ENCODE measurements at regions not wholly inside any gene's neighbourhood (a gene's known extent, or its start where the extent isn't known, plus 50 kb on each side); places are given as distances from the start of the nearest gene placed in this dataset.

DNA sequence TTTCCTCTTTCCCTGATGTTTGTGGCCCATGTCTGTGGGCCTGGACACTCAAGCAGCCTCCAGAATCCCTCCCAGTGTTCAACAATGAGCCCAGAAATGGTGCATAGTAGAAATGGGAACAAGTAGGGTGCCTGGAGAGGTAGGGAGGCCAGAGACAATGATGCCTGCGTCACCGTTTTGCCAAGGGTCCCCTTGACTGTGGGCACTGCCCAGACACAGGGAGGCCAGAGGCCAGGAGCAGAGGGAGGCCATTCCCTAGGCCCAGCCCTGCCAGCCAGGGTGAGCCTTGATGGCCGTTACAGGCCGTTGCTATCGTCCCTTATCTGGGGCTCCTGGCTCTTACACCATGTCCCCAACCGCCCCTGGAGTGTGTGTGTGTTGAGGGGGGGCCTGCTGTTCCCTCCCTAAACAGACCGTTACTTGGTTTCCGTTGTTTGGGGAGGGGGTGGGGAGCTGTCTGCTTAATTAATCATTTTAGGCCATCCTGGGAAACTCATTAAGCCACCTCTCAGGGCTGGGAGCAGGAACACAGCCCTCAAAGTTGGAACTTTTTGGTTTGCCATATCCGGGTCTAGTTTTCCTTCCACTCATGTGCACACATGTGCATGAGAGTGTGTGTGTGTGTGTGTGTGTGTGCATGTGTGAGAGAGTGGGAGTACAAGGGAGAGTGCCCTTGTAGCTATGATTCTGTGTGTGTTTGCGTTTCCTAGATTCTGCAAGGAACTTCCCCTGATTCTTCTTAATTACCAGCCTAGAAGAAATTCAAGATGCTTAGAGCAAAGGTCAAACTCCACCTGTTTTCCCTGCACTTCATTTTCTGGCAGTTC is 135.2 kb upstream of the HAAO start:
- no peaks in the 10 kb centered on the region for H3K36me3 ChIP-seq (ENCODE audit: control insufficient read depth, insufficient read depth, low read length)
- H3K9me3 ChIP-seq (ENCODE audit: control insufficient read depth, insufficient read depth, low read depth, low read length) = no peaks in the 10 kb centered on the region
- no TSS peak for BruUV-seq (replicated peaks)
- peaks cover 3% of the 10 kb centered on the region; the same call in 1 of the 2 replicates for H3K4me1 ChIP-seq (ENCODE audit: control insufficient read depth, insufficient read depth, low read length)
- DNase-seq (ENCODE audit: low read depth, low spot score) = no peak
- ChIA-PET POLR2A (interaction anchor here (0.6 kb wide), 1 partner anchor 11 kb away, joined by 7 read pairs; no protein-coding TSS in a partner anchor), CTCF (no interaction called here)
- TF ChIP-seq SIN3A (IDR thresholded peaks at IDR 0.05; ENCODE audit: borderline replicate concordance, insufficient read depth, low read depth, low read length) = no peak
- no peak overlapping the region for H3K4me3 ChIP-seq (ENCODE audit: low read depth in 2 of 2, low read length in 2 of 2)
- in situ Hi-C loops (cut with HindIII; ENCODE audit: low pct_unique_long_range_greater_than_20kb, low sequenced_read_pairs) = no loop called here
- no peaks in the 10 kb centered on the region for H3K27me3 ChIP-seq (ENCODE audit: control insufficient read depth, insufficient read depth, low read length)
- ATAC-seq = no peak
- H3K27ac ChIP-seq (ENCODE audit: low read length) = no peak overlapping the region
- intact Hi-C loops (cut with micrococcal nuclease; ENCODE audit: unreplicated experiment) = no loop called here

DNA sequence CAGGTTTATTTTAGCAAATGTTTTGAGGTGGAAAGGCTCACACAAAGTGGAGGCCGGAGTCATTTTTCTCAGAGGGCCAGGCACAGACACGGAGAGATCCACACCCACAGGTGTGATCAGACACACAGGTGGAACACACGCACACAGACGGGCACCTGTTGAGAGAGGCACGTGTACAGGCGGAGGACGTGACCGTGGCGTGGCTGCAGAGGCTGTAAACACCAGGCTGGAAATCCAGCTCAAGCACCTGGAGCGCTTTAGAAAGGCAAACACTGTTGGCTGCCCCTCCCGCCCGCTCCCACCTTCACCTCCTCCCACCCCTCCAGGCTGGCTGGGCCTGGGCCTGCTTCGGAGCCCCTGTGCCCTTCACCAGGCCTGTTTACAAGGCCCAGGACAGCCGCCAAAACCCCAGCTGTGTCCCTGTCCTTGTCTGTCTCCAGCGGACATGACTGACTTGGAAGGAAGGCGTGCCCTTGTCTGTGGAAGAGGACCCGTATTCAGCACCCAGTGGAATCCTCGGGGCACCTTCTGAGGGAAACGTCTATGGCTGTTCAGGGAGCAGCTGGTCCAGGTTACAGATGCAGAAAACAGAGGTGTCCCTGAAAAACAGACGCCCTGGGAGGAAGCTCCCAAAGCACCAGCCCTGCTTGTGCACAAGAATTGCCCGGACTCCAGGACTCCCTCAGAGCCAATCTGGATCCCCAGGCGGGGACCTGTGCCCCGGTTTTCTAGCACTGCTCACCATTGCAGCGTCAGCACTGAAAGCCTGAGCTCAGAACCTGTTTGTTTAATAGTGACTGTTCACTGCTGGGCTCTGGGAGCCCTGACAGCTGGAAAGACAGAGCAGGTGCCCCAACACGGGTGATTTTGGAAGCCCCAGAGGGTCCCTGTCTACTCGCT is 134.3 kb upstream of the HAAO start:
- H3K4me1 ChIP-seq (ENCODE audit: control insufficient read depth, insufficient read depth, low read length) = peaks cover 3% of the 10 kb centered on the region; the same call in 1 of the 2 replicates
- POLR2A ChIA-PET = interaction anchor here (0.6 kb wide), 1 partner anchor 10 kb away, joined by 7 read pairs; no protein-coding TSS in a partner anchor
- intact Hi-C loops (cut with micrococcal nuclease; ENCODE audit: unreplicated experiment) = no loop called here

DNA sequence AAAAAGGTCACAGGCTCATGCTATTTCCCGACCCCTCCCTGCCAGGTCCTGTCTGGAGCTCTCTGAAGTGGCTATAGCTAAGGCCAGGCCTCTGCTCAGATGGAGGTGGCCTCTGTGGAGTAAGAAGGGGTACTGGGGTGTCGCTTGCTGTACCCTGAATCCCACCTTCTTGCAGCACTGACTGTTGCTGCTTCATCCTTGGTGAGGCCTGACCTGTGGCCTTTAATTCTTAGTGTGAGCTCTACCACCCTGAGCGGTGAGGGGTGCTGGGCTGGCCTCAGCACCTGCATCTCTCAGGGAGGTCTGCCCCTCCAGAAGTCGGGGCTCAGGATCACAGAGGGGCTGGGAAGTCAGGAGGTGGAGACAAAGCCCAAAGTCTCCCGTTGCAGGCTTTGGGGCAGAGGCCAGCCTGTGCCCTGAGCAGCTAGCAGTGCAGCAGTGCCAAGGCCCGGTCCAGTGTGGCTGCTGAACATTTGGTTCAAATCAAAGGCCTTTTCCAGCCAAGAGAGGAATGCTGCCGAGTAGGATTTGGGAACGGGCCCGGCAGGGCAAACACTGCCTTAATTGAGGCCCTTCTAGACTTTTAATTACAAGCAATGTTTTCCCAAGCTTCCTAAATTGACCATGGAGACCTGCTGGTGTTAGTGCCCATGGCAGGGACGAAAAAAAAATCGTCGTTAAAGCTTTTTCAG is 133.5 kb upstream of the HAAO start:
- ChIA-PET POLR2A (no interaction called here), CTCF (no interaction called here)
- Histone ChIP-seq H3K27ac (ENCODE audit: low read length) (no peak overlapping the region), H3K4me1 (ENCODE audit: control insufficient read depth, insufficient read depth, low read length) (peaks cover 3% of the 10 kb centered on the region; the same call in 1 of the 2 replicates), H3K4me3 (ENCODE audit: low read depth in 2 of 2, low read length in 2 of 2) (no peak overlapping the region), H3K9me3 (ENCODE audit: control insufficient read depth, insufficient read depth, low read depth, low read length) (no peaks in the 10 kb centered on the region), H3K36me3 (ENCODE audit: control insufficient read depth, insufficient read depth, low read length) (no peaks in the 10 kb centered on the region), H3K27me3 (ENCODE audit: control insufficient read depth, insufficient read depth, low read length) (no peaks in the 10 kb centered on the region)
- BruUV-seq (replicated peaks) = no TSS peak
- TF ChIP-seq SIN3A (IDR thresholded peaks at IDR 0.05; ENCODE audit: borderline replicate concordance, insufficient read depth, low read depth, low read length) (no peak), POLR2AphosphoS5 (IDR thresholded peaks at IDR 0.05; ENCODE audit: low read depth, low read length) (no peak), TCF7L2 (IDR thresholded peaks at IDR 0.05; ENCODE audit: low read depth, low read length) (no peak)
- TF ChIP-seq, protein P1, sequence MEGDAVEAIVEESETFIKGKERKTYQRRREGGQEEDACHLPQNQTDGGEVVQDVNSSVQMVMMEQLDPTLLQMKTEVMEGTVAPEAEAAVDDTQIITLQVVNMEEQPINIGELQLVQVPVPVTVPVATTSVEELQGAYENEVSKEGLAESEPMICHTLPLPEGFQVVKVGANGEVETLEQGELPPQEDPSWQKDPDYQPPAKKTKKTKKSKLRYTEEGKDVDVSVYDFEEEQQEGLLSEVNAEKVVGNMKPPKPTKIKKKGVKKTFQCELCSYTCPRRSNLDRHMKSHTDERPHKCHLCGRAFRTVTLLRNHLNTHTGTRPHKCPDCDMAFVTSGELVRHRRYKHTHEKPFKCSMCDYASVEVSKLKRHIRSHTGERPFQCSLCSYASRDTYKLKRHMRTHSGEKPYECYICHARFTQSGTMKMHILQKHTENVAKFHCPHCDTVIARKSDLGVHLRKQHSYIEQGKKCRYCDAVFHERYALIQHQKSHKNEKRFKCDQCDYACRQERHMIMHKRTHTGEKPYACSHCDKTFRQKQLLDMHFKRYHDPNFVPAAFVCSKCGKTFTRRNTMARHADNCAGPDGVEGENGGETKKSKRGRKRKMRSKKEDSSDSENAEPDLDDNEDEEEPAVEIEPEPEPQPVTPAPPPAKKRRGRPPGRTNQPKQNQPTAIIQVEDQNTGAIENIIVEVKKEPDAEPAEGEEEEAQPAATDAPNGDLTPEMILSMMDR (IDR thresholded peaks at IDR 0.05) = no peak
- TF ChIP-seq, protein P2, sequence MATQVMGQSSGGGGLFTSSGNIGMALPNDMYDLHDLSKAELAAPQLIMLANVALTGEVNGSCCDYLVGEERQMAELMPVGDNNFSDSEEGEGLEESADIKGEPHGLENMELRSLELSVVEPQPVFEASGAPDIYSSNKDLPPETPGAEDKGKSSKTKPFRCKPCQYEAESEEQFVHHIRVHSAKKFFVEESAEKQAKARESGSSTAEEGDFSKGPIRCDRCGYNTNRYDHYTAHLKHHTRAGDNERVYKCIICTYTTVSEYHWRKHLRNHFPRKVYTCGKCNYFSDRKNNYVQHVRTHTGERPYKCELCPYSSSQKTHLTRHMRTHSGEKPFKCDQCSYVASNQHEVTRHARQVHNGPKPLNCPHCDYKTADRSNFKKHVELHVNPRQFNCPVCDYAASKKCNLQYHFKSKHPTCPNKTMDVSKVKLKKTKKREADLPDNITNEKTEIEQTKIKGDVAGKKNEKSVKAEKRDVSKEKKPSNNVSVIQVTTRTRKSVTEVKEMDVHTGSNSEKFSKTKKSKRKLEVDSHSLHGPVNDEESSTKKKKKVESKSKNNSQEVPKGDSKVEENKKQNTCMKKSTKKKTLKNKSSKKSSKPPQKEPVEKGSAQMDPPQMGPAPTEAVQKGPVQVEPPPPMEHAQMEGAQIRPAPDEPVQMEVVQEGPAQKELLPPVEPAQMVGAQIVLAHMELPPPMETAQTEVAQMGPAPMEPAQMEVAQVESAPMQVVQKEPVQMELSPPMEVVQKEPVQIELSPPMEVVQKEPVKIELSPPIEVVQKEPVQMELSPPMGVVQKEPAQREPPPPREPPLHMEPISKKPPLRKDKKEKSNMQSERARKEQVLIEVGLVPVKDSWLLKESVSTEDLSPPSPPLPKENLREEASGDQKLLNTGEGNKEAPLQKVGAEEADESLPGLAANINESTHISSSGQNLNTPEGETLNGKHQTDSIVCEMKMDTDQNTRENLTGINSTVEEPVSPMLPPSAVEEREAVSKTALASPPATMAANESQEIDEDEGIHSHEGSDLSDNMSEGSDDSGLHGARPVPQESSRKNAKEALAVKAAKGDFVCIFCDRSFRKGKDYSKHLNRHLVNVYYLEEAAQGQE (IDR thresholded peaks at IDR 0.05; ENCODE audit: insufficient read depth in 1 of 2, low read depth in 2 of 2, low read length in 1 of 2) = no peak
- ATAC-seq (no peak), DNase-seq (ENCODE audit: low read depth, low spot score) (no peak)
- in situ Hi-C loops (cut with HindIII; ENCODE audit: low pct_unique_long_range_greater_than_20kb, low sequenced_read_pairs) (no loop called here), intact Hi-C loops (cut with micrococcal nuclease; ENCODE audit: unreplicated experiment) (no loop called here)

More for the DNA sequence above, 134.3 kb upstream of the HAAO start:
- no peaks in the 10 kb centered on the region for H3K9me3 ChIP-seq (ENCODE audit: control insufficient read depth, insufficient read depth, low read depth, low read length)
- DNase-seq (ENCODE audit: low read depth, low spot score) (no peak), ATAC-seq (no peak)
- H3K27ac ChIP-seq (ENCODE audit: low read length) = no peak overlapping the region
- no peak overlapping the region for H3K4me3 ChIP-seq (ENCODE audit: low read depth in 2 of 2, low read length in 2 of 2)
- H3K27me3 ChIP-seq (ENCODE audit: control insufficient read depth, insufficient read depth, low read length) = no peaks in the 10 kb centered on the region
- no TSS peak for BruUV-seq (replicated peaks)
- CTCF ChIA-PET = no interaction called here
- no peaks in the 10 kb centered on the region for H3K36me3 ChIP-seq (ENCODE audit: control insufficient read depth, insufficient read depth, low read length)
- in situ Hi-C loops (cut with HindIII; ENCODE audit: low pct_unique_long_range_greater_than_20kb, low sequenced_read_pairs) = no loop called here
- TF ChIP-seq, protein P1 (IDR thresholded peaks at IDR 0.05) = no peak
- TF ChIP-seq SIN3A (IDR thresholded peaks at IDR 0.05; ENCODE audit: borderline replicate concordance, insufficient read depth, low read depth, low read length) = no peak
- TF ChIP-seq POLR2AphosphoS5 (IDR thresholded peaks at IDR 0.05; ENCODE audit: low read depth, low read length) = no peak

Measured in Panc1 (cell line).